Type B pancreatic cell (in vitro differentiated cells): ENCODE measurements at regions not wholly inside any gene's neighbourhood (a gene's known extent, or its start where the extent isn't known, plus 50 kb on each side); places are given as distances from the start of the nearest gene placed in this dataset.
"Not testable (repeated sequence)": the region's sequence is repeated elsewhere in the genome, so short reads cannot be mapped to it uniquely, and the experiment has no call there.

Experiments used
- DNase-seq: peaks from one replicate; pipeline ENCODE4 v3.0.0; 2021; ENCODE audit warnings: mixed read lengths; ENCODE audit not compliant: unreplicated experiment; ENCODE audit errors: extremely low spot score
- H3K27ac Mint-ChIP-seq: 2 replicates; pipeline ENCODE4 v1.8.0; 2021; ENCODE audit warnings: mild to moderate bottlenecking, mixed read lengths
- H3K27me3 Mint-ChIP-seq: 2 replicates; pipeline ENCODE4 v1.8.0; 2021; ENCODE audit warnings: mixed read lengths
- H3K36me3 Mint-ChIP-seq: 2 replicates; pipeline ENCODE4 v1.8.0; 2021; ENCODE audit warnings: mixed read lengths
- H3K4me1 Mint-ChIP-seq: one replicate; pipeline ENCODE4 v1.8.0; 2021; ENCODE audit warnings: mixed read lengths; ENCODE audit not compliant: unreplicated experiment
- H3K4me3 Mint-ChIP-seq: 2 replicates; pipeline ENCODE4 v1.8.0; 2021; ENCODE audit warnings: mild to moderate bottlenecking, mixed read lengths
- H3K9me3 Mint-ChIP-seq: 2 replicates; pipeline ENCODE4 v1.8.0; 2021; ENCODE audit warnings: mixed read lengths
- TF ChIP-seq, protein P1 (sequence below): fragments of 200-600 bp; sonication (generic); conservative IDR thresholded peaks from 2 replicates; pipeline ENCODE4 v1.5.0; 2021; ENCODE audit warnings: antibody characterized with exemption, mild to moderate bottlenecking

DNA sequence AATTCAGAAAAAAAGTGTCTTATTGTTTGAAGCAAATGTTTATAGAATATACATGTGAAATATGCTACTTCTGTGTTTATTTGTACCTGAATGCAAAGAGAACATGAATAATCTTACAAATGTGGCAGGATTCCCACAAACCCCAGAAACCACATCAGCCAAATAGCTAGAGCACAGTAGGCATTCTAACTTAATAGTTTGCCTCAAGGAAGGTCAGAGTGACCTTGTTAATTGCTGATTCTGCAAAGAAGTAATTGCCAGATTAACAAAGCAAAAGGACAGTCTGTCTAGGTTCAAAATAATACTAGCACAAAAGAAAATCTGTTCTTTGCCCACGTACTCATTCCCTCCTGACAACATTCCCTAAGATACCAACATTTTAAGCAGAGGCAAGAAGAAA is 604.0 kb downstream of the PYDC2 start:
- Mint-ChIP-seq H3K9me3 (no peaks in the 10 kb centered on the region), H3K4me1 (peaks cover 9% of the 10 kb centered on the region), H3K27ac (no peak overlapping the region), H3K4me3 (no peak overlapping the region), H3K27me3 (no peaks in the 10 kb centered on the region), H3K36me3 (no peaks in the 10 kb centered on the region)
- TF ChIP-seq, protein P1, sequence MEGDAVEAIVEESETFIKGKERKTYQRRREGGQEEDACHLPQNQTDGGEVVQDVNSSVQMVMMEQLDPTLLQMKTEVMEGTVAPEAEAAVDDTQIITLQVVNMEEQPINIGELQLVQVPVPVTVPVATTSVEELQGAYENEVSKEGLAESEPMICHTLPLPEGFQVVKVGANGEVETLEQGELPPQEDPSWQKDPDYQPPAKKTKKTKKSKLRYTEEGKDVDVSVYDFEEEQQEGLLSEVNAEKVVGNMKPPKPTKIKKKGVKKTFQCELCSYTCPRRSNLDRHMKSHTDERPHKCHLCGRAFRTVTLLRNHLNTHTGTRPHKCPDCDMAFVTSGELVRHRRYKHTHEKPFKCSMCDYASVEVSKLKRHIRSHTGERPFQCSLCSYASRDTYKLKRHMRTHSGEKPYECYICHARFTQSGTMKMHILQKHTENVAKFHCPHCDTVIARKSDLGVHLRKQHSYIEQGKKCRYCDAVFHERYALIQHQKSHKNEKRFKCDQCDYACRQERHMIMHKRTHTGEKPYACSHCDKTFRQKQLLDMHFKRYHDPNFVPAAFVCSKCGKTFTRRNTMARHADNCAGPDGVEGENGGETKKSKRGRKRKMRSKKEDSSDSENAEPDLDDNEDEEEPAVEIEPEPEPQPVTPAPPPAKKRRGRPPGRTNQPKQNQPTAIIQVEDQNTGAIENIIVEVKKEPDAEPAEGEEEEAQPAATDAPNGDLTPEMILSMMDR, result no peak
- DNase-seq, result no peak

DNA sequence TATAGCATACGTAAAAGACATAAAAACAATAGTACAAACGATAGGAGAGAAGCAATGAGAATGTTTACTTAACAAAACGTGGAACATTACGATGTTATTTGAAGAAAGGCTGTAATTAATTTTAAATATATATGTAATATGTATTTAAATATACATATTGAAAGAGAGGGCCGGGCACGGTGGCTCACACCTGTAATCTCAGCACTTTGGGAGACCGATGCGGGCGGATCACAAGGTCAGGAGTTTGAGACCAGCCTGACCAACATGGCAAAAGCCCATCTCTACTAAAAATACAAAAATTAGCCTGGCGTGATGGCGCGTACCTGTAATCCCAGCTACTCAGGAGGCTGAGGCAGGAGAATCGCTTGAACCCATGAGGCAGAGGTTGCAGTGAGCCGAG is 605.3 kb downstream of the PYDC2 start:
- H3K4me3 Mint-ChIP-seq, result not testable (repeated sequence)

DNA sequence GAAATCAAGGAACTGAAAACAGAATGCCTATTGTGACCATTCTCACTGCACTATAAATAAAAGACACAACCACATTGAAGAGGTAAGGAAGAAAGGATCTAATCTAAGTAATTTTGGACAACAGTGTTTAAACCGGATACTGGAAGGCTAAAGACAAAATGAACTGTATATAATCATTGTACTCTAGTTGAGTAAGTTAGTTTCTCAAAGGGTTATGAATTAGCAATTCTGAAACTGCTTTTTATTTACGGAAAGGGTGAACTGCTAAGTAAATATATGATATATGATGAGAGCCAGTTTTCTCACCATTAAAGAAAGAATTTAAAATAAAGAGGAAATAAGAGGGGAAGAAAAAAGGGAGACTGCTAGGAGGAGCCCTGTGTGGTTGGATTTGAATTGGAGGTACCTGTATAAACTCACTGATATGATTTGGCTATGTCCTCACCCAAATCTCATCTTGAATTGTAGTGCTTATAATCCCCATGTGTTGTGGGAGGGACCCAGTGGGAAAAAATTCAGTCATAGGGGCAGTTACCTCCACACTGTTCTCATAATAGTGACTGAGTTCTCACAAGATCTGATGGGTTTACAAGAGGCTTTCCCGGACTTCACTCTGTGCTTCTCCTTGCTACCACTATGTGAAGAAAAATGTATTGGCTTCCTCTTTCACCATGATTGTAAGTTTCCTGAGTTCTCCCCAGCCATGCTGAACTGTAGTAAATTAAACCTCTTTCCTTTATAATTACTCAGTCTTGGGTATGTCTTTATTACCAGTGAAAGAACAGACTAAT is 607.7 kb downstream of the PYDC2 start:
- no peaks in the 10 kb centered on the region for H3K36me3 Mint-ChIP-seq
- H3K27ac Mint-ChIP-seq, result no peak overlapping the region
- no peaks in the 10 kb centered on the region for H3K27me3 Mint-ChIP-seq
- H3K4me3 Mint-ChIP-seq, result no peak overlapping the region
- H3K4me1 Mint-ChIP-seq, result peaks cover 5% of the 10 kb centered on the region
- DNase-seq, result no peak
- TF ChIP-seq, protein P1, result no peak
- no peaks in the 10 kb centered on the region for H3K9me3 Mint-ChIP-seq

More for the DNA sequence above, 605.3 kb downstream of the PYDC2 start:
- H3K27ac Mint-ChIP-seq, H3K36me3 Mint-ChIP-seq, H3K4me1 Mint-ChIP-seq, H3K9me3 Mint-ChIP-seq, H3K27me3 Mint-ChIP-seq, DNase-seq: not testable (repeated sequence)

DNA sequence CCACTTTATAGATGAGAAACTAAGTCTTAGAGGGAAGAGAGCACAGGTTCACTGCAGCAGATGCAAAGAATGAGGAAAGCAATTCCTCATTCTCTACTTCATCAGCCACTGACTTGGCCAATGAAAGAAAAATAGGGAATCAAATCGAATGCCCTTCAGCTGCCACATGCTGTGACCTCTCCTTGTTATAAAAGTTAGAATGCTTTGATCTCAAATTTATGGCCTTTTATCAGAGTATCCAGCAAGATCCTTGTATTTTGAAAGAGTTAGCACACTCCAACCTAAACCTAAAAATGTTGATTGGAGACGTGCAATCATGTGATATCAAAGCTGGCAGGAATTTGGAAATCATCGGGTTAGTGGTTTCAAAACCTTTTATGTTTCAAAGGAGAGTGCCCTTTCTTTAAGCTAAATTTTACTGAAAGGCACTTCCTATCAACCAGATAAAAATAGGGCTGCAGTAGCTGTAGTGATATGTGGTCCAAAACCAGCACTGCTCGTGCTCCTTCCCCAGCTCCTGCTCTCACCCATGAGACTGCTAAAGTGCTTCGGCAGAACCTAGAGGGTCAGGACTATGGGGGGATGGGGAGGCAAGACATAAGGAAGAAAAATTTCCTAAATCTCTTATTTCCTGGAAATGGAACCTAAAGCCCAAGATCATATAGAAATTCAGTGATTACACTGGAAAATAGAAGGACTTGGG is 617.0 kb downstream of the PYDC2 start:
- no peak overlapping the region for H3K4me3 Mint-ChIP-seq
- H3K36me3 Mint-ChIP-seq, result no peaks in the 10 kb centered on the region
- H3K4me1 Mint-ChIP-seq, result no peaks in the 10 kb centered on the region
- TF ChIP-seq, protein P1, result no peak
- H3K27me3 Mint-ChIP-seq, result peaks cover 6% of the 10 kb centered on the region
- DNase-seq, result no peak
- no peaks in the 10 kb centered on the region for H3K9me3 Mint-ChIP-seq
- H3K27ac Mint-ChIP-seq, result no peak overlapping the region

DNA sequence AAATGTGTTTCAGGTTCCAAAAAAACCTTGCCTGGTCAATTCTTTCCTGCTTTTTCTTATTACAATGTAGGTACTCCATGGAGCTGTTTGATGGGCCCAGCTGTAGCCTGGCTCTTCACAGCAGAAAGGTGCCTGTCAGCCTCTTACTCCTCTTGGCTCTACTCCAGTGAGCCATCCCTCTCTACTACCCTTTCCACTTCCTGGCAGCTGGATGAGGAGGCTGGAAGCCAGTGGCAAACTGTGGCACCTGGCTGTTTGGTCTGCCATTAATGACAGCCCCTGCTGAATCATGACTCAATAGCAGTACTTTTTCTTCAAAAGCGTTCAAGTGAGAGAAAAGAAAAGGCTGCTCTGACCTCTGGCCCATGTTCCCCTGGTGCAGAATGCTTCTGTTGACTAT is 618.1 kb downstream of the PYDC2 start:
- H3K27ac Mint-ChIP-seq, result no peak overlapping the region
- no peaks in the 10 kb centered on the region for H3K9me3 Mint-ChIP-seq
- no peak overlapping the region for H3K4me3 Mint-ChIP-seq
- TF ChIP-seq, protein P1, result no peak
- peaks cover 6% of the 10 kb centered on the region for H3K27me3 Mint-ChIP-seq
- H3K36me3 Mint-ChIP-seq, result no peaks in the 10 kb centered on the region
- no peaks in the 10 kb centered on the region for H3K4me1 Mint-ChIP-seq
- DNase-seq, result no peak

DNA sequence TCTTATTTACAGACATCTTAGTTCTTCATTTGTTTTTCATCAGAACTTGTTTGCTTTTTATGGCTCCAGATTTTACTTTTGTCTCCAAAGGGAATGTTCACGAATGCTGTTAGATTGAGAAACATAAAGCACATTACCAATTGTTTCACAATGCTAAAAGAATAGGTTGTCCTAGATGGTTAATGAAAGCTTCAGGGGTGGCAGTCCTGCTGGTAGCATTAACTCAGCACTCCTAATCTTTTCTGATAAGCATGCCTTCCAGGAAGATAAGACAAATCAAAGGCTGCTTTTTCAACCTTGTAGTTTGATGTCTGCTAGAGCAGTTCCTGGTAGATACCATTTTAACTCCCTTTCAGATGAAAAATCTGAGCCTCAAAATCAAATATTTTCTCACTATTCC is 619.4 kb downstream of the PYDC2 start:
- no peak overlapping the region for H3K4me3 Mint-ChIP-seq
- H3K36me3 Mint-ChIP-seq, result no peaks in the 10 kb centered on the region
- TF ChIP-seq, protein P1, result no peak
- DNase-seq, result no peak
- no peaks in the 10 kb centered on the region for H3K4me1 Mint-ChIP-seq
- no peak overlapping the region for H3K27ac Mint-ChIP-seq
- H3K9me3 Mint-ChIP-seq, result no peaks in the 10 kb centered on the region
- peaks cover 6% of the 10 kb centered on the region for H3K27me3 Mint-ChIP-seq
